OCI-LY7 (cell line): ENCODE measurements at regions not wholly inside any gene's neighbourhood (a gene's known extent, or its start where the extent isn't known, plus 50 kb on each side); places are given as distances from the start of the nearest gene placed in this dataset.

Experiments used
- BruUV-seq: library from RNA; stranded (reverse); fragments of 400-500 nt; replicated peaks from 2 replicates; lab custom pipeline; 2021; lab: Mats Ljungman, UMichigan
- CTCF ChIA-PET: fragments of 300-600 bp; sonication (Branson Sonifier 250); formaldehyde crosslinking; loops from one replicate; lab custom pipeline; 2022; ENCODE audit warnings: antibody characterized with exemption; ENCODE audit not compliant: unreplicated experiment; lab: Charles Lee
- POLR2A ChIA-PET: fragments of 300-600 bp; sonication (Branson Sonifier 250); formaldehyde crosslinking; loops from one replicate; lab custom pipeline; 2022; ENCODE audit warnings: antibody characterized with exemption; lab: Charles Lee
- DNase-seq: peaks from one replicate; pipeline ENCODE4 v3.0.0-alpha.2; 2015; ENCODE audit warnings: low spot score
- H2AFZ ChIP-seq: fragments of 200-600 bp; sonication (generic), shearing (Covaris generic); 2 replicates; pipeline ENCODE4 v1.6.1; 2014; ENCODE audit warnings: mild to moderate bottlenecking, antibody characterized with exemption, low read length, moderate library complexity
- H3K27ac ChIP-seq: fragments of 200-600 bp; sonication (generic); 2 replicates; pipeline ENCODE4 v1.5.1; 2014; ENCODE audit warnings: mixed run types, low read depth, mild to moderate bottlenecking, moderate library complexity, low read length, inconsistent platforms; ENCODE audit not compliant: poor library complexity, severe bottlenecking
- H3K36me3 ChIP-seq: fragments of 200-600 bp; sonication (generic); 2 replicates; pipeline ENCODE4 v1.6.1; 2014; ENCODE audit warnings: mild to moderate bottlenecking, antibody characterized with exemption, low read length, moderate library complexity, mixed read lengths; ENCODE audit not compliant: insufficient read depth
- H3K4me1 ChIP-seq: fragments of 200-600 bp; sonication (generic); 2 replicates; pipeline ENCODE4 v1.5.1; 2014; ENCODE audit warnings: mild to moderate bottlenecking, low read length; ENCODE audit not compliant: insufficient read depth, poor library complexity, severe bottlenecking
- H3K4me2 ChIP-seq: fragments of 200-600 bp; sonication (generic); 2 replicates; pipeline ENCODE4 v1.6.1; 2014; ENCODE audit warnings: mild to moderate bottlenecking, low read length
- H3K4me3 ChIP-seq: fragments of 200-600 bp; sonication (generic); 2 replicates; pipeline ENCODE4 v1.5.1; 2014; ENCODE audit warnings: mild to moderate bottlenecking, low read depth, low read length; ENCODE audit not compliant: poor library complexity, severe bottlenecking
- H3K79me2 ChIP-seq: fragments of 200-600 bp; sonication (generic); 2 replicates; pipeline ENCODE4 v1.6.1; 2016; ENCODE audit warnings: low read depth, mild to moderate bottlenecking, low read length, moderate library complexity, mixed read lengths; ENCODE audit not compliant: insufficient read depth
- H3K9me2 ChIP-seq: fragments of 200-600 bp; sonication (generic); 2 replicates; pipeline ENCODE4 v1.6.1; 2016; ENCODE audit warnings: mild to moderate bottlenecking, low read length, mixed read lengths; ENCODE audit not compliant: insufficient read depth
- H3K9me3 ChIP-seq: fragments of 200-600 bp; sonication (generic); 2 replicates; pipeline ENCODE4 v1.6.1; 2014; ENCODE audit warnings: mild to moderate bottlenecking, mixed run types, low read length, mixed read lengths
- H4K20me1 ChIP-seq: fragments of 200-600 bp; sonication (generic); 2 replicates; pipeline ENCODE4 v1.6.1; 2014; ENCODE audit warnings: mild to moderate bottlenecking, antibody characterized with exemption, low read length, moderate library complexity, mixed read lengths; ENCODE audit not compliant: insufficient read depth
- CTCF ChIP-seq: fragments of 200-600 bp; sonication (generic); conservative IDR thresholded peaks from 2 replicates; pipeline ENCODE4 v1.5.1; 2014; ENCODE audit warnings: mild to moderate bottlenecking, antibody characterized with exemption, low read length, moderate library complexity, mixed read lengths
- EZH2phosphoT487 ChIP-seq: fragments of 200-600 bp; sonication (generic); IDR thresholded peaks from 2 replicates; pipeline ENCODE4 v1.6.1; 2018; ENCODE audit warnings: low read depth, borderline replicate concordance, mild to moderate bottlenecking, mixed run types, antibody characterized with exemption, low read length, moderate library complexity, mixed read lengths
- intact Hi-C: fragments of 100-400 bp; cut with micrococcal nuclease; formaldehyde crosslinking; loops from one replicate; pipeline ENCODE4 v1.10.0; 2022; ENCODE audit not compliant: unreplicated experiment

- 0 out of 2 replicates have a peak, but pooled peaks cover 4% of the 10 kb centered on the region for H3K9me3 ChIP-seq
- no peak overlapping the region for H3K4me2 ChIP-seq
- H4K20me1 ChIP-seq: no peaks in the 10 kb centered on the region
- CTCF ChIA-PET: no interaction called here
- no peaks in the 10 kb centered on the region for H3K36me3 ChIP-seq
- no peak overlapping the region for H2AFZ ChIP-seq
- no peaks in the 10 kb centered on the region for H3K79me2 ChIP-seq
- POLR2A ChIA-PET: no interaction called here
- no TSS peak for BruUV-seq
- TF ChIP-seq EZH2phosphoT487 (no peak), CTCF (no peak)
- DNase-seq: no peak
- no peaks in the 10 kb centered on the region for H3K9me2 ChIP-seq
- no peak overlapping the region for H3K27ac ChIP-seq
- H3K4me3 ChIP-seq: no peak overlapping the region
- H3K4me1 ChIP-seq: no peaks in the 10 kb centered on the region
- intact Hi-C loops: no loop called here
These were observed 983.5 kb downstream of the FAT4 start for GRCh38 chr4:126298271-126298670.

- Histone ChIP-seq H4K20me1 (no peaks in the 10 kb centered on the region), H3K79me2 (no peaks in the 10 kb centered on the region), H3K27ac (no peak overlapping the region), H3K36me3 (no peaks in the 10 kb centered on the region), H3K9me2 (no peaks in the 10 kb centered on the region), H2AFZ (no peak overlapping the region), H3K9me3 (no peaks in the 10 kb centered on the region), H3K4me2 (no peak overlapping the region), H3K4me1 (no peaks in the 10 kb centered on the region), H3K4me3 (no peak overlapping the region)
- BruUV-seq: no TSS peak
- intact Hi-C loops: no loop called here
- no peak for DNase-seq
- ChIA-PET POLR2A (no interaction called here), CTCF (no interaction called here)
- no peak for TF ChIP-seq EZH2phosphoT487
- TF ChIP-seq CTCF: no peak
These were observed 991.6 kb downstream of the FAT4 start for GRCh38 chr4:126306152-126306869.

DNA sequence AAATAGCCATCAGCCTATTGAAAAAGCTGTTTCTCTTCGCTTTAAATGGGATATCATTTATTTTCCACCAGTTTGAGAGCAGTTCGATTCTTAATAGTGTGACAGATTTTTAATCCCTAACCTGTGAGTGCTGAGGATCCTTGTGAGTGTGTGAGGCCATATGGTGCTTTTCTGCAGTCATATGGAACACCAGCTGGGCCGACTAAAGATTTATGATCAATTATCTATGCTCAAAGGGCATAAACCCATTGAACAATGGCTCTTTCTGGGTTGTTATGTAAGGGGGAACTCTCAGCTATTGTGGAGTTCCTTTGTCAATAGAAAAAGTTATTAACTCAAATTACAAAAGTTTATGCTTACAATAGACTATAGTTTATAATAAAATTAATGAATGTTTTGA is 1003.6 kb downstream of the FAT4 start:
- TF ChIP-seq CTCF: no peak
- no peak for TF ChIP-seq EZH2phosphoT487
- no peak overlapping the region for H3K27ac ChIP-seq
- no peaks in the 10 kb centered on the region for H3K9me3 ChIP-seq
- H4K20me1 ChIP-seq: no peaks in the 10 kb centered on the region
- no TSS peak for BruUV-seq
- intact Hi-C loops: no loop called here
- H3K4me3 ChIP-seq: no peak overlapping the region
- H3K4me2 ChIP-seq: no peak overlapping the region
- H3K79me2 ChIP-seq: no peaks in the 10 kb centered on the region
- H2AFZ ChIP-seq: no peak overlapping the region
- POLR2A ChIA-PET: no interaction called here
- H3K36me3 ChIP-seq: no peaks in the 10 kb centered on the region
- CTCF ChIA-PET: no interaction called here
- no peak for DNase-seq
- no peaks in the 10 kb centered on the region for H3K4me1 ChIP-seq
- H3K9me2 ChIP-seq: no peaks in the 10 kb centered on the region
